Fibroblast of skin of right quadriceps (primary cell): ENCODE measurements at regions not wholly inside any gene's neighbourhood (a gene's known extent, or its start where the extent isn't known, plus 50 kb on each side); places are given as distances from the start of the nearest gene placed in this dataset.
A peak's percentile ranks its signal among the peaks of the same experiment; 100 is the strongest.

ENCODE experiments used
- DNase-seq: peaks from one replicate; pipeline ENCODE4 v3.0.0-alpha.2; 2013

DNA sequence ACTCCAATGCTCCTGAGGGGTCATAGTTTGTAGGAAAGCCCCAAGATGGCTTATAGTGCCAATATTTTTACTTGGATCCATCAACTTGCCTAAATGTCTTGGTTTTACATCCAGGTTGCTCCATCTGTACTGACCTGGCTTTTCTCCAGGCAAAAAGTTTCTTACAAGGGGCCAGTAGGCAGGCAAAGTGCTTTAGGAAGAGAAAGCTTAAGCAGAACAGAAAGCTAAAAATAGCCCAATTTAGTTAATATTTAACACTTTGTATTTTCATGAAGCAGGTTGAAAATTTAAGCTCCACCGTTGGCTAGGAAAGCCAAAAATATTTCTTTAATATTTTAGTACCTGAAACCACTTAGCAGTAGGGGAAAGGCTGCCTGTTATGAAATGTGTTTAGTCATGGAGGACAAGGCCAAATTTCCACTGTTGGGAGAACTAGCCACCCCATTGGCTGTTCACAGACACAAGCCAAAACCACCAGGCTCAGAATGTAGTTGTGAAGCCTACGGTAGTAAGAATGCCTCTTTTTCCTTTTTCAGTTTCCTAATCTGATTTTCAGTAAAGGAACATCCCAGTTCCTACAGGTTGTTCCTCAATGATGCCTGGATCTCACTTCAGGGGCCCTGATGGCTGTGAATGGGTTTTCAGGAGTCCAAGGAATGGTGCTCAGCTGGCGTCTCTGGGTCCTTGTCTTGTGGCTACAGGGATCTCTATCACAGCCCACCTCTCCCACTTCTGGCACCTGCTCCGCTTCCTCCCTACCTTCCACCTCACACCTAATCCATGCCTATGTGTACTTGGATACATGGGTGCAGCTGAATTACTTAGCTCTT lies 324.8 kb downstream of the PMP22 start:
- peak; percentile 47 for DNase-seq

- no peak for DNase-seq
Measured at GRCh38 chr17:14935845-14936485, 329.2 kb downstream of the PMP22 start.

GRCh38 chr17:14935139-14935841 lies 329.8 kb downstream of the PMP22 start:
- no peak for DNase-seq

- no peak for DNase-seq
Measured at GRCh38 chr17:14933676-14934075, 331.4 kb downstream of the PMP22 start.

- DNase-seq: peak; percentile 77
Measured at GRCh38 chr17:14926526-14927122, 338.5 kb downstream of the PMP22 start.

- no peak for DNase-seq
Measured at GRCh38 chr17:14926073-14926472, 339.1 kb downstream of the PMP22 start.

- DNase-seq: no peak
Measured at GRCh38 chr17:14925498-14925897, 339.6 kb downstream of the PMP22 start.

DNA sequence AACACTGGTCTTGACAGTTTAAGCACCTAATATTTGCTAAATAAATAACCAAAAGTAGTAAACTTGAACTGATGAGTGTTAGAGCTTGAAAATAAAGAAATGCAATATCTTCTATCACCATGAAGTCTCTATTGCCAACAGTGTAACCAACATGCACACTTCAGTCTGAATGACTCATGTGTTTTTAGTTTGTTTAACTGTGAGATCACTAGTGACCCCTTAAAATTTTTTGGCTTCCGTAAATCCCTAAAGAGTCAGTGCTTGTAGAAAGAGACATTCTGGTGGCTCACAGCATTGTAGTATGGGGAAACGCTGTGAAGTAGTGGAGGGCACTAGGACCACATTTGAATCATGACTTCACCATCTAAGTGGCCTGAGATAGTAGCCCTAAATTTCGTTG lies 341.1 kb downstream of the PMP22 start:
- DNase-seq: peak; percentile 59

GRCh38 chr17:14922411-14922810 lies 342.7 kb downstream of the PMP22 start:
- no peak for DNase-seq

GRCh38 chr17:14921936-14922335 lies 343.2 kb downstream of the PMP22 start:
- no peak for DNase-seq

- DNase-seq: no peak
Measured at GRCh38 chr17:14919631-14920213, 345.4 kb downstream of the PMP22 start.

GRCh38 chr17:14919094-14919493 lies 346.0 kb downstream of the PMP22 start:
- DNase-seq: no peak

DNA sequence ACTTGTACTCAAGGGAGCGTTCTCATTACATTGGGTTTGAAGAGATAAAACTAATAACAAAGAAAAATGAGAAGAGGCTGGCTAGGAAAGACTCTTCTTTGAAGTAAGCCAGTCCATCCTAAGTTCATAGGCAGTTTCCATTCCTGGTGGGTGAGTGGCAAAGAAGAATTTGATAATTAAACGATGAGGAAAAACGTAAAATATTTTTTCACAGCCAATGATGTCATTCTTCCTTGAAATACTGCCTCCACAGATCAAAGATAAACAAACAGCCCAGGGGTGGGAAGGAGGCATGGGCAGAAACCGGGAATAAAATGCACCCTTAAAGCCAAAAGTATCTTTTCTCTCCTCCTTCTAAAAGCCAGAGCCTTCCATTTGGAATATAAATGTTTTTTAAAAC lies 346.6 kb downstream of the PMP22 start:
- peak; percentile 72 for DNase-seq

GRCh38 chr17:14910916-14911315 lies 354.2 kb downstream of the PMP22 start:
- no peak for DNase-seq

- peak; percentile 35 for DNase-seq
Measured at GRCh38 chr17:14904386-14904785, 360.7 kb downstream of the PMP22 start.

DNA sequence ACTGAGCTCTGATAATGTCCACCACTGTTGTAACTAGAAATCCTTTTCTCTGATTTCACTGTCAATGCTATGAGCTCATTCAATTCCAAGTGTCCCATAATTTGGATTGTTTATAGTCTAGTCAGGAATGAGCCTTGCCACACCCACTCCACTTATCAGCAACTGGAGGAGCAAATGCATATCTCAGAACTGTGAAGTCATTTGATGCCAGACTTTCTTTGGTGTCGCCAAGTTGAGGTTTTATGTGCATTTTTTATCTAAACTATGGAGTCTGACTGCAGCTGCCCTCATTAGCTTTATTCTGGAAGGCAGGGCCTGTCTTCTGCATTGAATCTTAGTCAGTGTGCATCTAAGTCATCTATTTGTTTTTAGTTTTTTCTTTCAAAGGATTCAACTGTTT lies 361.3 kb downstream of the PMP22 start:
- DNase-seq: peak; percentile 39

DNA sequence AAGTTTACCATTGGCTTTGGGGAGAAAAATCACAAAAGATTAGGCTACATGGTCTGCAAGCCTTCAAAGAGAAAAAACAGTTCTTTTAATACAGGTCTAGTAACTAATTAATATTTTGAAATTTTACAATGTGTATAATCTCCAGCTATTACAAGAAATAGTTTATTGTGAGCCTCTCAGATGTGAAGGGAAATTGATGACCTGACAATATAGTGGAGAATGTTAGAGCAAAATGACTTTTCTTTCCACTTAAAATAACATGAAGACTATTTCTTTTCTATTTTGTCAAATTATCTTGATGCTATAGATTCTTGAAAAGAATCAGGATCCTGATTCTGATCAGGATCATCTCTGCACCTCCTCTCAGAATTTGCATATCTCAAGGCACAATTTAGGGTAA lies 362.3 kb downstream of the PMP22 start:
- DNase-seq: no peak

DNA sequence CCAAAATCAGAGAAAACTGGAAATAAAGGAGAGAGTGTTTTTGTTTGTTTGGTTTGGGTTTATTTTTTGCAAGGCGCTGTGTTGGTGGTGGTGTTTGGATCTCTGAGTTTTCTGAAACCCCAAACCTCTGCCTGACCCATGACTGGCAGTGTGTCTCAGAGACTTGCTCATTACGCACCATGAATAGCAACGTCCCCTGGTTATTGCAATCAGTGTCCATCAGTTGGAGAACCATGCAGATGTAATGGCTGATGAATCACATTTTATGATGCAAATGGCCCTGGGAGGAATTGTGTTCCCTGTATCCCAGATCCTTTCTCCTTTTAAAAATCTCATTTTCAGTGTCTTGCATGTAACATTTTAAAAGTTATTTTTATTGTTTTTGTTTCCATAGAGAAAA lies 362.8 kb downstream of the PMP22 start:
- DNase-seq: no peak

DNA sequence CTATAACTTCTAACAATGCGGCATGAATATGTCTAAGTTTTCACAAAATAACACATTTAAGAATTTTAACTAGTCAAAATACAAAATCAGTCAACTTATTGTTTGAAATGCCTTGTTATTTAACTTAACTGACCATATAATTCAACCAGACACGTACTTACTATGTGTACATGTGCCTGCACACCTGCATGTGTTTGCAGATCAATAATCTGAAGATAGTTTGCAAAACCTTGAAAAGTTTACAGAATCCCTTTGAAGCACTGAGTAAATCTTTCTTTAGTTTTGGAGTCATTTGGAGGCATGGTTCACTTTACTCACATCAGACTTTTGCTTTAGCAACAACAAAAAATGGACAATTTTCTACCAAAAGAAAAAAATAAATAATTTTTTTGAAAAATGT lies 363.8 kb downstream of the PMP22 start:
- DNase-seq: no peak

- DNase-seq: peak; percentile 9
Measured at GRCh38 chr17:14886200-14886739, 378.9 kb downstream of the PMP22 start.

- DNase-seq: peak; percentile 51
Measured at GRCh38 chr17:14882131-14882530, 383.0 kb downstream of the PMP22 start.

DNA sequence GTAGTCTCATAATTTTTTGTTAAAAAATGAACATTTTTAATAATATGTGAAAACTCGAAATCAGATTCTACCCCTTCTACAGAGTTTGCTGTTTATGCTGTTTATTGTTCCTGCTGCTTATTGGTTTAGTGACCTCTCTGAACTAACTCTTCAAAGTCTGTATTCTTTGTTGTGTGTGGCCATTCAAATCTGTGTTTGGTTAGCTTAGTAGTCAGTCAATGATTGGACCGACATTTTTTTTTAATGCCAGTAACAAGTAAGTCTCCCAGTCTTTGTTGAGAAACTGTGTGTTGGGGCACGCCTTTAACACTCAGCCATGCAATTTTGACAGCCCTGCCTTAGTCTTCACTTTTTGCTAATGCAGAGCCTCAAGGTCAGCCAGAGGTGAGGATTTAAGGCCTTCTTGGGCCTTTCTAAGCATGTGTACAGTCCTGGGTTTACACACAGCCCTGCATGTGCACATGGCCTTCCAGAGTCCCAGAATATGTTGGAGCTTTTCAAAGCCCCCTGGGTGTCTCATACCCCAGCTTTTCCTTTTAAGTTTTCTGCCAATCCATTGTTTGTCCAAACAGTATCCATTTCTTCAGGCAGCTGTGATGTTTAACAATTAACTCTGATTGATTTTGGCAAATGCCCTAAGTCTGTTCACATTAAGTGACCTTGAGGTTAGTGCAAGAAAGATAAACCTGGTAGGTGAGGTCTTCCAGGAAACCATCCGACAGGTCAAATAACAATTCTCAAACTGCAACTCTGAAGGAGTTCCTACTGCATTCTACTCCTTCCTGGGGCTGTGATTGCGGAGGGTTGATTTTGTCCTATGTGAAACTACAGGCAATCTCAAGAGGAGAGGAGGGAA lies 389.3 kb downstream of the PMP22 start:
- no peak for DNase-seq
